Tibial artery (tissue), 4 donors: ENCODE measurements at regions not wholly inside any gene's neighbourhood (a gene's known extent, or its start where the extent isn't known, plus 50 kb on each side); places are given as distances from the start of the nearest gene placed in this dataset.
"Not testable (repeated sequence)": the region's sequence is repeated elsewhere in the genome, so short reads cannot be mapped to it uniquely, and the experiment has no call there.

ENCODE experiments used
- DNase-seq, 2 donors: peaks; one replicate each; pipeline ENCODE4 v3.0.0-alpha.2; 2019
- H3K27ac ChIP-seq, 2 donors: fragments of 200-600 bp; sonication (generic) in 1 of 2; 1 replicate in 1 of 2; 2 replicates in 1 of 2; pipeline ENCODE4 v1.5.1; 2018 to 2019; ENCODE audit warnings: mild to moderate bottlenecking in 1 of 2
- H3K27me3 ChIP-seq, 2 donors: fragments of 200-600 bp; sonication (generic) in 1 of 2; one replicate each; pipeline versions ENCODE4 v1.5.1 to v1.6.0; 2016 to 2019
- H3K36me3 ChIP-seq, 3 donors: fragments of 200-600 bp; sonication (generic) in 2 of 3; one replicate each; pipeline ENCODE4 v1.5.1; 2016 to 2019; ENCODE audit warnings: mild to moderate bottlenecking in 2 of 3
- H3K4me1 ChIP-seq, 4 donors: fragments of 200-600 bp; sonication (generic) in 2 of 4; 1 replicate in 3 of 4; 2 replicates in 1 of 4; pipeline ENCODE4 v1.5.1; 2016 to 2019
- H3K4me3 ChIP-seq, 2 donors: fragments of 200-600 bp; sonication (generic) in 1 of 2; 1 replicate in 1 of 2; 2 replicates in 1 of 2; pipeline ENCODE4 v1.5.1; 2018 to 2019; ENCODE audit warnings: mild to moderate bottlenecking in 2 of 2
- H3K9me3 ChIP-seq, 3 donors: fragments of 200-600 bp; sonication (generic) in 1 of 3; one replicate each; pipeline ENCODE4 v1.5.1; 2016 to 2019
- intact Hi-C: fragments of 100-400 bp; cut with DNase I; formaldehyde crosslinking; loops from one replicate; pipeline ENCODE4 v1.15.0; 2023; ENCODE audit warnings: low total_unique reads
- TF ChIP-seq, protein P1 (sequence below), 2 experiments: fragments of 200-600 bp in 1 of 2; fragments of 450-650 bp in 1 of 2; IDR thresholded peaks; one replicate each; pipeline ENCODE4 v1.5.1; 2017 to 2019; ENCODE audit warnings: antibody characterized with exemption in 2 of 2, mild to moderate bottlenecking in 1 of 2, moderate library complexity in 1 of 2

DNA sequence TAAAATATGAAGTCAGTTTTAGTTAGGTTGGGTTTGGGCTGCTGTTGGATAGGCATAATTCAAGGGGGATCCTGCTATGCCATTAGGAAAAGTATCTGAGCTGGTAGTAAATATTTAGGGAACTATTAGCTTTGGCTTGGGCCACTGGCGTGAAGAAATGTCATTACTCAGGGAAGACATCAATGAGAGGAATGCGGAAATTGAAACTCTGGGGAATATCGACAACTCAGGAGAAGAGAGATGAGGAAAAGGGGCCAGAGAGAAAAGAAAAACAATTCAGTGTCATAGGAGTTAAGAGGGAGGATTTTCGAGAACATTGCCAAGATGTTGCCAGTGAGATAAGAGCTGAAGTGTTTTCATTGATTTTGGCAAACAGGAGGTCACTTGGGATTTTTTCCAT, 149.7 kb upstream of the PARD3B start:
- TF ChIP-seq, protein P1, sequence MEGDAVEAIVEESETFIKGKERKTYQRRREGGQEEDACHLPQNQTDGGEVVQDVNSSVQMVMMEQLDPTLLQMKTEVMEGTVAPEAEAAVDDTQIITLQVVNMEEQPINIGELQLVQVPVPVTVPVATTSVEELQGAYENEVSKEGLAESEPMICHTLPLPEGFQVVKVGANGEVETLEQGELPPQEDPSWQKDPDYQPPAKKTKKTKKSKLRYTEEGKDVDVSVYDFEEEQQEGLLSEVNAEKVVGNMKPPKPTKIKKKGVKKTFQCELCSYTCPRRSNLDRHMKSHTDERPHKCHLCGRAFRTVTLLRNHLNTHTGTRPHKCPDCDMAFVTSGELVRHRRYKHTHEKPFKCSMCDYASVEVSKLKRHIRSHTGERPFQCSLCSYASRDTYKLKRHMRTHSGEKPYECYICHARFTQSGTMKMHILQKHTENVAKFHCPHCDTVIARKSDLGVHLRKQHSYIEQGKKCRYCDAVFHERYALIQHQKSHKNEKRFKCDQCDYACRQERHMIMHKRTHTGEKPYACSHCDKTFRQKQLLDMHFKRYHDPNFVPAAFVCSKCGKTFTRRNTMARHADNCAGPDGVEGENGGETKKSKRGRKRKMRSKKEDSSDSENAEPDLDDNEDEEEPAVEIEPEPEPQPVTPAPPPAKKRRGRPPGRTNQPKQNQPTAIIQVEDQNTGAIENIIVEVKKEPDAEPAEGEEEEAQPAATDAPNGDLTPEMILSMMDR (IDR thresholded peaks at IDR 0.05): no peak
- Histone ChIP-seq H3K4me3 (no peak overlapping the region), H3K27me3 (no peaks in the 10 kb centered on the region), H3K4me1 (peaks cover 0 to 9% (median 0%) of the 10 kb centered on the region in 4 donors), H3K36me3 (no peaks in the 10 kb centered on the region), H3K27ac (no peak overlapping the region), H3K9me3 (no peaks in the 10 kb centered on the region)
- DNase-seq: no peak
- intact Hi-C loops: no loop called here

- Histone ChIP-seq H3K27ac (no peak overlapping the region), H3K4me3 (no peak overlapping the region), H3K27me3 (no peaks in the 10 kb centered on the region), H3K4me1 (peaks cover 0 to 1% (median 0%) of the 10 kb centered on the region in 4 donors), H3K36me3 (no peaks in the 10 kb centered on the region), H3K9me3 (no peaks in the 10 kb centered on the region)
- intact Hi-C loops: no loop called here
- TF ChIP-seq, protein P1 (IDR thresholded peaks at IDR 0.05): no peak
- DNase-seq: no peak
Measured at GRCh38 chr2:204401114-204401513, 144.2 kb upstream of the PARD3B start.

DNA sequence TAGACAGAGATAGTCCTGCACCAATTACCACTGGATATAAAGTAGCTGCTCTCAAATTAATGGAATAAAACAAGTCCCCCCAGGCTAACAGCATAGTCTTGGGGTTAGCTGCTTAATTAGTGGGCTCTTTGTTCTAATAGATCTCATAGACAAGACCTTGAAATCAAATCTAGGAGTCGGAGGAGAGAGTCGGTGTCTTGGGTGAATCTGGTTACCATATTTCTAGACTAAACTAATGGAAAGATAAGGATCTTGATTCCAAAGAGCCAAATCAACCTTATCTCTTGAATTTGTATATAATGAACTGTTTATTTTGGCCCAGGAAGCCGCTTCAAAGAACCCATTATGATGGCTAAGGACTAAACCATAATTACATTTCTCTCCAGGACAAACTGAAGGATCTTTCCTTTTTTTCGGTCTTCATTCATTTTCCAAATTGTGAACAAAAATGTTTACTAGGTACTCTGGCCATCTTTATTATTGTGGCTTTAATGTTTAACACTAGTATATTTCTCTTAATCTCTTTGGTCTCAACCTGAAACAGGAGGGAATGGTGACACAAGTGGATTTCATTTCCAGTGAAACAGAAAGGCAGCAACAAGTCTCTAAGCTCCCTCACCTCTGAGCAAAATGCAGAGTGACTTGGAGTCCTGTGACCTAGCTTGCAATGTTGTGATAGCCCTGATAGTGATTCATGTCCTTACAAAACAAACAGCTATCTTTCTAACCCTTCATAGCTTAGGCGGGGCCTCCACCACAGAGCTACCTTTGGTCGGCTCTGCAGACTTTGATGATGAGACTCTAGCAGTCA, 137.9 kb upstream of the PARD3B start:
- no peaks in the 10 kb centered on the region for H3K36me3 ChIP-seq
- TF ChIP-seq, protein P1 (IDR thresholded peaks at IDR 0.05): no peak
- no peaks in the 10 kb centered on the region for H3K4me1 ChIP-seq
- peaks cover 0 to 1% (median 0%) of the 10 kb centered on the region in 3 donors for H3K9me3 ChIP-seq
- DNase-seq: no peak
- H3K4me3 ChIP-seq: no peak overlapping the region
- H3K27me3 ChIP-seq: no peaks in the 10 kb centered on the region
- intact Hi-C loops: no loop called here
- no peak overlapping the region for H3K27ac ChIP-seq

DNA sequence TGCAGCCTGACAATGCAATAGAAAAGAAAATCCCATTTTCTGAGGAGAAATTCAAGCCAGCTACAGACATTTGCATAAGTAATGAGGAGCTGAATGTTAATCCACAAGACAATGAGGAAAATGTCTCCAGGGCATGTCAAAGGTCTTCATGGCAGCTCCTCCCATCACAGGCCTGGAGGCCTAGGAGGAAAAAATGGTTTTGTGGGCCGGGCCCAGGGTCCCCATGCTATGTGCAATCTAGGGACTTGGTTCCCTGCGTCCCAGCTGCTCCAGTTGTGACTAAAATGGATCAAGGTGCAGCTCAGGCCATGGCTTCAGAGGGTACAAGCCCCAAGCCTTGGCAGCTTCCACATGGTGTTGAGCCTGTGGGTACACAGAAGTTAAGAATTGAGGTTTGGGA, 132.5 kb upstream of the PARD3B start:
- H3K27me3 ChIP-seq, H3K4me1 ChIP-seq, H3K36me3 ChIP-seq, H3K9me3 ChIP-seq, H3K4me3 ChIP-seq, DNase-seq, H3K27ac ChIP-seq, intact Hi-C loops: not testable (repeated sequence)

DNA sequence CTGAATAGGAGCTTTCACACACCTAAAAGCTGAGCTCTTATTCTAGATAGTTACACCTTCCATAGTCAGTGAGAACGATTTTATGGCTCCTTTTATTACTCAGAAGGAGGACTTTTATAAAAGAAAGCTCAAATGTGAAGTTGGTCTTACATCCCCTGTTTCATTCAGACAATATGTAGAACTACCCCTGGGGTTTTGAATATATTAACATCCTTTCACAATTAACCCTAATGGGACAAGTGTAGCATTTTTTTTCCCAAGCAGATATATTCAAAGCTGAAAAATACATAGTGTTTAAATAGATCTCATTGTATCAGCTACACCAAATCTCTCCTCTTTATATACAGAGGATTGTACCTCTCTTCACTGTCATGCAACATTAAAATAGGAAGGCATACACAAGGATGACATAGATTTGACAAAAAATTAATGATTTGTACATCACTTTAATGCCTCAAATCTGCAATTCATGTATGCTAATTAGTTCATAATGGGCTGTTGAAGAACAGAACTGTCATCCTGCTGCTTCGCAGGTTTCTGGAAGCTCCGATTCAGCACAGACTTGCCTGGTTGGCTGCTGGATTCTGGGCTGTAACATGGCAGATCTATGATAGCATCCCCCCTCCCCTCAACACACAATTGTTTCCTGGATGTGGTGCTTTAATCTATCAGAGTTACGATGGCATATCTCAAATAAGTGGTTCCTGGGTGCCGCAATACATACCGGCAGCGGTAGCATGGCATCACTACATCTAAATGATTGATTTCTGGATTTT, 129.7 kb upstream of the PARD3B start:
- TF ChIP-seq, protein P1 (IDR thresholded peaks at IDR 0.05): no peak
- DNase-seq: no peak
- H3K27me3 ChIP-seq: no peaks in the 10 kb centered on the region
- H3K27ac ChIP-seq: no peak overlapping the region
- H3K4me1 ChIP-seq: no peaks in the 10 kb centered on the region
- no peaks in the 10 kb centered on the region for H3K36me3 ChIP-seq
- peaks cover 0 to 9% (median 7%) of the 10 kb centered on the region in 3 donors for H3K9me3 ChIP-seq
- H3K4me3 ChIP-seq: no peak overlapping the region
- intact Hi-C loops: no loop called here

DNA sequence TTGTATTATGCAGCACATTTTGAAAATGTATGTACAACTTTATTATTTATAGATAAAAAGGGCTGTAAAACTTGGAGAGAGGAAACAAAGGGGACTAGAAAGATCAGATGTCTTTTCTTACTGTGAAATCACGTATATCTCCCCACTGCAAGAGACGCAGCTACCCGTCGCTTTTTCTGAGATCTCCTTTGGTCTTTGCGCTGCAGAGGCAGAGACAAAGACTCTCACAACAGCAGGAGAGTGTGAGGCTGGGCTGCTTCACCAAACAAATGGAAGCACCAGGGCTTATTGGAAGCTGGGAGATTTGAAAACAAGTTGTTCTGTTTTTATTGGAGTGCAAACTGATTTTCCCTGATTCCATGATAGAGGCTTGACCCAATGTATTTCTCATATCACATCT, 129.0 kb upstream of the PARD3B start:
- H3K27ac ChIP-seq: no peak overlapping the region
- H3K4me1 ChIP-seq: no peaks in the 10 kb centered on the region
- no peaks in the 10 kb centered on the region for H3K36me3 ChIP-seq
- TF ChIP-seq, protein P1 (IDR thresholded peaks at IDR 0.05): no peak
- DNase-seq: no peak
- H3K4me3 ChIP-seq: no peak overlapping the region
- peaks cover 0 to 9% (median 7%) of the 10 kb centered on the region in 3 donors for H3K9me3 ChIP-seq
- H3K27me3 ChIP-seq: no peaks in the 10 kb centered on the region
- intact Hi-C loops: no loop called here
